ENCODE measurements at regions not wholly inside any gene's neighbourhood (a gene's known extent, or its start where the extent isn't known, plus 50 kb on each side); places are given as distances from the start of the nearest gene placed in this dataset.

DNA sequence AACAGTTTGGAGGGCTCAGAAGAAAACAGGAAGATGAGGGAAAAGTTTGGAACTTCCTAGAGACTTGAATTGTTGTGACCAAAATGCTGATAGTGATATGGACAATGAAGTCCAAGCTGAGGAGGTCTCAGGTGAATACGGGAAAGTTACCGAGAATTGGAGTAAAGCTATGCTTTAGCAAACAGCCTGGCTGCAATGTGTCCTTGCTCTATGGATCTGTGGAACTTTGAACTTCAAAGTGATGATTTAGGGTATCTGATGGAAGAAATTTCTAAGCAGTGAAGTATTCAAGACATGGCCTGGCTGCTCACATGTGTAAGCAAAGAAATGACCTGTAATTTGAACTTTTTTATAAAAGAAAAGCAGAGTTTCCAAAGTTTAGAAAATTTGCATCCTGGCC lies 240.2 kb upstream of the KLF14 start:
- TF ChIP-seq, protein P1, sequence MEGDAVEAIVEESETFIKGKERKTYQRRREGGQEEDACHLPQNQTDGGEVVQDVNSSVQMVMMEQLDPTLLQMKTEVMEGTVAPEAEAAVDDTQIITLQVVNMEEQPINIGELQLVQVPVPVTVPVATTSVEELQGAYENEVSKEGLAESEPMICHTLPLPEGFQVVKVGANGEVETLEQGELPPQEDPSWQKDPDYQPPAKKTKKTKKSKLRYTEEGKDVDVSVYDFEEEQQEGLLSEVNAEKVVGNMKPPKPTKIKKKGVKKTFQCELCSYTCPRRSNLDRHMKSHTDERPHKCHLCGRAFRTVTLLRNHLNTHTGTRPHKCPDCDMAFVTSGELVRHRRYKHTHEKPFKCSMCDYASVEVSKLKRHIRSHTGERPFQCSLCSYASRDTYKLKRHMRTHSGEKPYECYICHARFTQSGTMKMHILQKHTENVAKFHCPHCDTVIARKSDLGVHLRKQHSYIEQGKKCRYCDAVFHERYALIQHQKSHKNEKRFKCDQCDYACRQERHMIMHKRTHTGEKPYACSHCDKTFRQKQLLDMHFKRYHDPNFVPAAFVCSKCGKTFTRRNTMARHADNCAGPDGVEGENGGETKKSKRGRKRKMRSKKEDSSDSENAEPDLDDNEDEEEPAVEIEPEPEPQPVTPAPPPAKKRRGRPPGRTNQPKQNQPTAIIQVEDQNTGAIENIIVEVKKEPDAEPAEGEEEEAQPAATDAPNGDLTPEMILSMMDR (IDR thresholded peaks at IDR 0.05) = no peak
- no peak for TF ChIP-seq POLR2A (IDR thresholded peaks at IDR 0.05)
